ENCODE measurements at regions not wholly inside any gene's neighbourhood (a gene's known extent, or its start where the extent isn't known, plus 50 kb on each side); places are given as distances from the start of the nearest gene placed in this dataset.

- no peak for TF ChIP-seq CTCF (conservative IDR thresholded peaks at IDR 0.05; ENCODE audit: low read depth, low read length)
- H3K4me3 ChIP-seq (ENCODE audit: low read length) = no peak overlapping the region
- DNase-seq (ENCODE audit: low read depth) = no peak
Observed at GRCh38 chr5:142222225-142222865, 102.5 kb downstream of the SPRY4 start.

- TF ChIP-seq CTCF (conservative IDR thresholded peaks at IDR 0.05; ENCODE audit: low read depth, low read length) = peak; percentile 22
- DNase-seq (ENCODE audit: low read depth) = no peak
- H3K4me3 ChIP-seq (ENCODE audit: low read length) = no peak overlapping the region
Observed at GRCh38 chr5:142221091-142221860, 103.5 kb downstream of the SPRY4 start.

GRCh38 chr5:142219146-142219545, 105.7 kb downstream of the SPRY4 start:
- no peak for DNase-seq (ENCODE audit: low read depth)
- H3K4me3 ChIP-seq (ENCODE audit: low read length) = no peak overlapping the region
- TF ChIP-seq CTCF (conservative IDR thresholded peaks at IDR 0.05; ENCODE audit: low read depth, low read length) = no peak

- no peak for DNase-seq (ENCODE audit: low read depth)
- no peak overlapping the region for H3K4me3 ChIP-seq (ENCODE audit: low read length)
- no peak for TF ChIP-seq CTCF (conservative IDR thresholded peaks at IDR 0.05; ENCODE audit: low read depth, low read length)
Observed at GRCh38 chr5:142216931-142217330, 107.9 kb downstream of the SPRY4 start.

- H3K4me3 ChIP-seq (ENCODE audit: low read length) = no peak overlapping the region
- DNase-seq (ENCODE audit: low read depth) = peak; percentile 91
- TF ChIP-seq CTCF (conservative IDR thresholded peaks at IDR 0.05; ENCODE audit: low read depth, low read length) = no peak
Observed at GRCh38 chr5:142215915-142216681, 107.5 kb downstream of the NDFIP1 start.

GRCh38 chr5:142213077-142213476, 104.5 kb downstream of the NDFIP1 start:
- H3K4me3 ChIP-seq (ENCODE audit: low read length) = no peak overlapping the region
- TF ChIP-seq CTCF (conservative IDR thresholded peaks at IDR 0.05; ENCODE audit: low read depth, low read length) = no peak
- no peak for DNase-seq (ENCODE audit: low read depth)

All from retinal pigment epithelial cell (primary cell).